GM18499 (cell line): ENCODE measurements at regions not wholly inside any gene's neighbourhood (a gene's known extent, or its start where the extent isn't known, plus 50 kb on each side); places are given as distances from the start of the nearest gene placed in this dataset.
"Not testable (repeated sequence)": the region's sequence is repeated elsewhere in the genome, so short reads cannot be mapped to it uniquely, and the experiment has no call there.

Source experiments
- ATAC-seq: cut with Tn5 transposase; IDR thresholded peaks from one replicate; pipeline ENCODE4 v1.9.1; 2021; ENCODE audit warnings: moderate number of reproducible peaks; ENCODE audit not compliant: insufficient read depth, unreplicated experiment

GRCh38 chr4:14329228-14329627 is 673.1 kb upstream of the CPEB2 start:
- ATAC-seq: no peak

GRCh38 chr4:14333616-14334015 is 668.7 kb upstream of the CPEB2 start:
- ATAC-seq: no peak

- no peak for ATAC-seq
Measured at GRCh38 chr4:14334166-14334565, 668.1 kb upstream of the CPEB2 start.

GRCh38 chr4:14335872-14336271 is 666.4 kb upstream of the CPEB2 start:
- no peak for ATAC-seq

- ATAC-seq: no peak
Measured at GRCh38 chr4:14336656-14337055, 665.6 kb upstream of the CPEB2 start.

- no peak for ATAC-seq
Measured at GRCh38 chr4:14337892-14338584, 664.2 kb upstream of the CPEB2 start.

GRCh38 chr4:14338585-14339265 is 663.6 kb upstream of the CPEB2 start:
- ATAC-seq: no peak

- ATAC-seq: no peak
Measured at GRCh38 chr4:14339715-14340114, 662.6 kb upstream of the CPEB2 start.

- no peak for ATAC-seq
Measured at GRCh38 chr4:14340321-14340720, 662.0 kb upstream of the CPEB2 start.

- ATAC-seq: no peak
Measured at GRCh38 chr4:14343961-14344360, 658.3 kb upstream of the CPEB2 start.

- ATAC-seq: no peak
Measured at GRCh38 chr4:14345356-14345775, 656.9 kb upstream of the CPEB2 start.

- ATAC-seq: no peak
Measured at GRCh38 chr4:14347526-14347925, 654.8 kb upstream of the CPEB2 start.

GRCh38 chr4:14348506-14348905 is 653.8 kb upstream of the CPEB2 start:
- ATAC-seq: no peak

GRCh38 chr4:14358544-14359160 is 643.6 kb upstream of the CPEB2 start:
- ATAC-seq: not testable (repeated sequence)

- ATAC-seq: no peak
Measured at GRCh38 chr4:14359991-14360390, 642.3 kb upstream of the CPEB2 start.

GRCh38 chr4:14361084-14361483 is 641.2 kb upstream of the CPEB2 start:
- no peak for ATAC-seq

GRCh38 chr4:14362385-14362784 is 639.9 kb upstream of the CPEB2 start:
- ATAC-seq: no peak

- ATAC-seq: no peak
Measured at GRCh38 chr4:14364953-14365536, 637.2 kb upstream of the CPEB2 start.

- no peak for ATAC-seq
Measured at GRCh38 chr4:14368391-14368790, 633.9 kb upstream of the CPEB2 start.

GRCh38 chr4:14371131-14371530 is 631.1 kb upstream of the CPEB2 start:
- ATAC-seq: no peak

- no peak for ATAC-seq
Measured at GRCh38 chr4:14375816-14376215, 626.5 kb upstream of the CPEB2 start.
